ENCODE measurements at regions not wholly inside any gene's neighbourhood (a gene's known extent, or its start where the extent isn't known, plus 50 kb on each side); places are given as distances from the start of the nearest gene placed in this dataset.

DNA sequence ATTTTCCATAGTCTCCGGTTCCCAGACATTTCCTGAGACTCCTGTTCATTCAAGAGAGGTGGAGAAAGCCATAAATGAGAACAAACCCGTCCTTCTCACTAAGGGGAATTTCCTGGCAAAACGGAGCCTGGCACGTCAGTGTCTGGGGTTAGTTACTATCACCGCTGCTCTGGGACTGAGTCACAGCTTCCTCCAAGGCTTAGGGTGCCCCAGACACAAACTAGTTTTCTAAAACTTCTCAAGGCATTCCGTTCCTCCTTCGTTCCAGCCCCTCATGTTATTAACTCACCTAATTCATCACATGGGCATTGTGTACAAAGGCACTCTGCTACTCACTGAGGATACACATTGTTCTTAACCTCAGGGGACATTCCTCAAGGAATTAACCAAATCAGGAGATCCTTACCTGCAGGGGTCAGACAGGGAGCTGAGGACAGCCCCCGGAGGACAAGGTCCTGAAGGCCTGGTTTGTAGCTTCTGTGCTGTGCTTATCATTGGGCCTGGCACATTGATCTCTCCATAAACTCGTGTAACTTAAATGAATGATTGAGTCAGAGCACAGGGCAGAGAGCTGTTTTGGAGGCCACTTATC is 103.0 kb upstream of the KLF6 start:
- Mint-ChIP-seq H3K36me3 (no peaks in the 10 kb centered on the region), H3K27me3 (ENCODE audit: low read depth in 2 of 2) (peaks cover 0 to 4% of the 10 kb centered on the region in 2 donors), H3K27ac (peak overlapping the region in 1 of 2 donors; percentile 51), H3K4me3 (no peak overlapping the region), H3K9me3 (no peaks in the 10 kb centered on the region), H3K4me1 (peaks cover 13 to 20% of the 10 kb centered on the region in 2 donors)
- ATAC-seq (peak; percentile 23 to 74 (median 52)), DNase-seq (peak in 1 of 2 donors; percentile 90)
- no peak for TF ChIP-seq CTCF (IDR thresholded peaks at IDR 0.05)
- peak overlapping the region; percentile 57 for H3K27ac ChIP-seq (ENCODE audit: low read length)
- intact Hi-C loops (cut with micrococcal nuclease): no loop called here
- H3K4me1 ChIP-seq (ENCODE audit: control insufficient read depth, insufficient read depth, low read length): peaks cover 28% of the 10 kb centered on the region
- H3K36me3 ChIP-seq (ENCODE audit: control insufficient read depth, insufficient read depth, low read length): no peaks in the 10 kb centered on the region
- H3K9me3 ChIP-seq (ENCODE audit: control insufficient read depth, insufficient read depth, low read length): no peaks in the 10 kb centered on the region
- no peak overlapping the region for H3K4me3 ChIP-seq (ENCODE audit: low read length)
- whole genome bisulfite sequencing (ENCODE audit: insufficient coverage): 64% methylated on average over 9 of the region's 9 CpGs
- H3K27me3 ChIP-seq (ENCODE audit: control insufficient read depth, insufficient read depth, low read length): no peaks in the 10 kb centered on the region

DNA sequence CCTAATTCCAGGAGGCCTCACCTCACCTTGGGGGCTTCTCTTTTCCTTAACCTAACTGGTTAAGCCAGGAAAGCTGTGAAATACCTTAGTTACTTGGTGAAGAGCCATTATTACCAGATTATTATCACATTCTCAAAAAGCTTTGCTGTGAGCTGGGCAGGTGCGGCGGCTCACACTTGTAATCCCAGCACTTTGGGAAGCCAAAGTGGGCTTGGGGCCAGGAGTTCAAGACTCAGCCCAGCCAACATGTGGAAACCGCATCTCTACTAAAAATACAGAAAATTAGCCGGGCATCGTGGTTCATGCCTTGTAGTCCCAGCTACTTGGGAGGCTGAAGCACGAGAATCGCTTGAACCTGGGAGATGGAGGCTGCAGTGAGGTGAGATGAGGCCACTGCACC is 102.4 kb upstream of the KLF6 start:
- Mint-ChIP-seq H3K36me3 (no peaks in the 10 kb centered on the region), H3K9me3 (no peaks in the 10 kb centered on the region), H3K4me1 (peaks cover 7 to 14% of the 10 kb centered on the region in 2 donors), H3K4me3 (no peak overlapping the region), H3K27ac (peak overlapping the region in 1 of 2 donors; percentile 39), H3K27me3 (ENCODE audit: low read depth in 2 of 2) (peaks cover 0 to 7% of the 10 kb centered on the region in 2 donors)
- H3K9me3 ChIP-seq (ENCODE audit: control insufficient read depth, insufficient read depth, low read length): no peaks in the 10 kb centered on the region
- no peaks in the 10 kb centered on the region for H3K36me3 ChIP-seq (ENCODE audit: control insufficient read depth, insufficient read depth, low read length)
- H3K27me3 ChIP-seq (ENCODE audit: control insufficient read depth, insufficient read depth, low read length): no peaks in the 10 kb centered on the region
- WGBS (ENCODE audit: insufficient coverage): 90% methylated on average over 6 of the region's 7 CpGs
- DNase-seq (no peak), ATAC-seq (peak in 1 of 3 donors; percentile 2)
- intact Hi-C loops (cut with micrococcal nuclease): no loop called here
- peak overlapping the region; percentile 57 for H3K27ac ChIP-seq (ENCODE audit: low read length)
- H3K4me1 ChIP-seq (ENCODE audit: control insufficient read depth, insufficient read depth, low read length): peaks cover 23% of the 10 kb centered on the region
- TF ChIP-seq CTCF (IDR thresholded peaks at IDR 0.05): no peak
- H3K4me3 ChIP-seq (ENCODE audit: low read length): no peak overlapping the region

DNA sequence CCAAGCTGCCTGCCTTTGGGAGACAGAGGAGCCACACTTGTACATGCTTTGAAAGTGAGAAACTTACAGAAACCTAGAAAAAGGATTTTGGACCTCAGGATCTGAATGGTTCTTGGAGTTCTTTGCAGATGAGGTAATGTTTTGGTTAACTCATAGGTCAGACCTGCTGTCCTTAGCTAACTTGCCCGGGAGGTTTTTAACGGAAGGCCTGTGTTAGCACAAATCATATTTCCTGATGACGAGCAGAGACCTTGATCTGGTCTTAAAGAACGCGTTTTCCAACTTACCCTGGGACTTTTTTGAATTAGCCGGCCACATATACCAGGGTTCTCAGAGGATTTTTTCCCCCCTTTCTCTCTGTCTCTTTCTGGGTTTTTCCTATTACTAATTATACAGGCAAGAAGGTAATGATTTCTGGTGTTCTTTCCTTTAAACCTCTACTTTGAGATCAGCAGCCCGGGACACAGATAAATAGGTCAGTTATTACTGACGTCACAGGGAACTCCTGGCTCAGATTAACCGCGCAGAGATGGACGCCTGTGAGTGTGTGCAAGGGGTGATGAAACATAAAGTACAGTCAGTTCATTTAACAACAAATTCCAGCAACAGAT is 101.7 kb upstream of the KLF6 start:
- H3K27me3 Mint-ChIP-seq (ENCODE audit: low read depth in 2 of 2): peaks cover 0 to 7% of the 10 kb centered on the region in 2 donors
- H3K27ac ChIP-seq (ENCODE audit: low read length): no peak overlapping the region
- peaks cover 19% of the 10 kb centered on the region for H3K4me1 ChIP-seq (ENCODE audit: control insufficient read depth, insufficient read depth, low read length)
- H3K27ac Mint-ChIP-seq: peak overlapping the region in 1 of 2 donors; percentile 39
- H3K4me3 Mint-ChIP-seq: no peak overlapping the region
- H3K27me3 ChIP-seq (ENCODE audit: control insufficient read depth, insufficient read depth, low read length): no peaks in the 10 kb centered on the region
- no peak overlapping the region for H3K4me3 ChIP-seq (ENCODE audit: low read length)
- no peaks in the 10 kb centered on the region for H3K9me3 ChIP-seq (ENCODE audit: control insufficient read depth, insufficient read depth, low read length)
- ATAC-seq: no peak
- 81% methylated on average over 11 of the region's 11 CpGs for WGBS (ENCODE audit: insufficient coverage)
- no peaks in the 10 kb centered on the region for H3K36me3 ChIP-seq (ENCODE audit: control insufficient read depth, insufficient read depth, low read length)
- intact Hi-C loops (cut with micrococcal nuclease): no loop called here
- no peaks in the 10 kb centered on the region for H3K36me3 Mint-ChIP-seq
- H3K9me3 Mint-ChIP-seq: no peaks in the 10 kb centered on the region
- H3K4me1 Mint-ChIP-seq: peaks cover under 1 to 7% of the 10 kb centered on the region in 2 donors
- TF ChIP-seq CTCF (IDR thresholded peaks at IDR 0.05): no peak
- DNase-seq: peak in 1 of 2 donors; percentile 56

Measured in natural killer cell (primary cell).